B cell (primary cell): ENCODE measurements at regions not wholly inside any gene's neighbourhood (a gene's known extent, or its start where the extent isn't known, plus 50 kb on each side); places are given as distances from the start of the nearest gene placed in this dataset.

Experiments used
- CTCF ChIP-seq: fragments of 200-600 bp; IDR thresholded peaks from one replicate; pipeline ENCODE4 v1.8.0; 2022; ENCODE audit warnings: antibody characterized with exemption, mild to moderate bottlenecking
- EZH2 ChIP-seq: IDR thresholded peaks from 2 replicates; pipeline ENCODE4 v1.6.1; 2012; ENCODE audit warnings: borderline replicate concordance, low read depth, mild to moderate bottlenecking, moderate library complexity, low read length; ENCODE audit not compliant: insufficient read depth, poor library complexity, severe bottlenecking

DNA sequence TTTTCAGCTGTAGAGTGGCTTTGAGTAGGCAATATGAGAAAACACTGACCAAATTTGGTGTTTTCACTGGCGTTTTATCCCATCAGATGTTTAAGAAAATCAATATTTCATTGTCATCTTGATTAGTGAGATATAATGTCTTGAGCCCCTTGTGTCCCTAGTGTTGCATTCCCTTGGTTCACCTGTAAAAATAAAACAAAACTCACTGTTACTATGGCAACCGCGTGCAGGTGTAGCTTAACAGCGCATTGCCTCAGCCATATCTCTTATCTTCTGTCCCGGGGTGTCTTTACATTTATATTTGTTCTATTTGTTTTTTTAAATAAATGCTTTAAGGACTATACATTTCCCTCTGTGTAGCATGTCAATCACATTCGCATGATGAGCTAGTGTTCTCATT lies 551.6 kb downstream of the ZIC1 start:
- no peak for TF ChIP-seq CTCF
- no peak for TF ChIP-seq EZH2
